DND-41 (cell line): ENCODE measurements at regions not wholly inside any gene's neighbourhood (a gene's known extent, or its start where the extent isn't known, plus 50 kb on each side); places are given as distances from the start of the nearest gene placed in this dataset.

Experiments
- CTCF ChIP-seq: IDR thresholded peaks from 2 replicates; pipeline ENCODE4 v1.5.1; 2012; ENCODE audit warnings: borderline replicate concordance, low read length, moderate library complexity, mild to moderate bottlenecking; ENCODE audit not compliant: poor library complexity, severe bottlenecking; ENCODE audit errors: extremely low read depth
- EZH2 ChIP-seq: IDR thresholded peaks from 3 replicates; pipeline ENCODE4 v1.6.1; 2012; ENCODE audit warnings: borderline replicate concordance, low read depth, mild to moderate bottlenecking, moderate library complexity, low read length, inconsistent platforms; ENCODE audit not compliant: severe bottlenecking

- TF ChIP-seq CTCF: no peak
- TF ChIP-seq EZH2: no peak
These were observed 237.5 kb upstream of the JAG1 start for GRCh38 chr20:10911298-10911697.
